Stimulated activated memory B cell treated with anti-CD40 and anti-IgM and Interleukin-4, amounts not matched to agents 10 μg/mL and 1 μg/mL and 100 μg/mL, for 72 hours (primary cell): ENCODE measurements at regions not wholly inside any gene's neighbourhood (a gene's known extent, or its start where the extent isn't known, plus 50 kb on each side); places are given as distances from the start of the nearest gene placed in this dataset.

Experiments
- ATAC-seq: fragments of 150-1000 bp; cut with Tn5 transposase; 2 replicates; pipeline ENCODE4 v1.10.0; 2021
- H3K27ac Mint-ChIP-seq: one replicate; pipeline ENCODE4 v1.8.0; 2022; ENCODE audit warnings: mild to moderate bottlenecking, mixed read lengths
- H3K27me3 Mint-ChIP-seq: one replicate; pipeline ENCODE4 v1.8.0; 2022; ENCODE audit warnings: mixed read lengths
- H3K36me3 Mint-ChIP-seq: one replicate; pipeline ENCODE4 v1.8.0; 2022; ENCODE audit warnings: mixed read lengths
- H3K4me1 Mint-ChIP-seq: one replicate; pipeline ENCODE4 v1.8.0; 2022; ENCODE audit warnings: mixed read lengths
- H3K4me3 Mint-ChIP-seq: one replicate; pipeline ENCODE4 v1.8.0; 2022; ENCODE audit warnings: mild to moderate bottlenecking, moderate library complexity, mixed read lengths
- H3K9me3 Mint-ChIP-seq: one replicate; pipeline ENCODE4 v1.8.0; 2022; ENCODE audit warnings: mixed read lengths

GRCh38 chr2:217304582-217304981 is 444.7 kb upstream of the TNP1 start:
- ATAC-seq, result no peak
- H3K27ac Mint-ChIP-seq, result no peak overlapping the region
- H3K9me3 Mint-ChIP-seq, result no peaks in the 10 kb centered on the region
- H3K4me3 Mint-ChIP-seq, result no peak overlapping the region
- H3K27me3 Mint-ChIP-seq, result peaks cover 36% of the 10 kb centered on the region
- no peaks in the 10 kb centered on the region for H3K36me3 Mint-ChIP-seq
- H3K4me1 Mint-ChIP-seq, result no peaks in the 10 kb centered on the region

- no peaks in the 10 kb centered on the region for H3K9me3 Mint-ChIP-seq
- H3K27ac Mint-ChIP-seq, result no peak overlapping the region
- no peaks in the 10 kb centered on the region for H3K4me1 Mint-ChIP-seq
- H3K36me3 Mint-ChIP-seq, result no peaks in the 10 kb centered on the region
- peaks cover 20% of the 10 kb centered on the region for H3K27me3 Mint-ChIP-seq
- no peak overlapping the region for H3K4me3 Mint-ChIP-seq
- ATAC-seq, result no peak
Observed at GRCh38 chr2:217302856-217303255, 443.0 kb upstream of the TNP1 start.

- Mint-ChIP-seq H3K27me3 (peaks cover 9% of the 10 kb centered on the region), H3K9me3 (peaks cover 6% of the 10 kb centered on the region), H3K4me1 (no peaks in the 10 kb centered on the region), H3K27ac (no peak overlapping the region), H3K36me3 (peaks cover 6% of the 10 kb centered on the region), H3K4me3 (no peak overlapping the region)
- ATAC-seq, result no peak
Observed at GRCh38 chr2:217301142-217301925, 441.5 kb upstream of the TNP1 start.

- H3K4me1 Mint-ChIP-seq, result no peaks in the 10 kb centered on the region
- H3K27me3 Mint-ChIP-seq, result peaks cover under 1% of the 10 kb centered on the region
- peaks cover 6% of the 10 kb centered on the region for H3K36me3 Mint-ChIP-seq
Observed at GRCh38 chr2:217299590-217299989, 439.7 kb upstream of the TNP1 start.

GRCh38 chr2:217297096-217297495 is 437.2 kb upstream of the TNP1 start:
- Mint-ChIP-seq H3K4me1 (no peaks in the 10 kb centered on the region), H3K27me3 (peaks cover 21% of the 10 kb centered on the region), H3K36me3 (peaks cover 11% of the 10 kb centered on the region), H3K27ac (no peak overlapping the region), H3K4me3 (no peak overlapping the region), H3K9me3 (peaks cover 6% of the 10 kb centered on the region)
- no peak for ATAC-seq

More at GRCh38 chr2:217299590-217299989, 439.7 kb upstream of the TNP1 start:
- H3K27ac Mint-ChIP-seq, result no peak overlapping the region
- ATAC-seq, result no peak
- H3K4me3 Mint-ChIP-seq, result no peak overlapping the region
- H3K9me3 Mint-ChIP-seq, result peaks cover 6% of the 10 kb centered on the region

- peaks cover 11% of the 10 kb centered on the region for H3K36me3 Mint-ChIP-seq
- H3K4me1 Mint-ChIP-seq, result no peaks in the 10 kb centered on the region
- H3K27me3 Mint-ChIP-seq, result peaks cover 25% of the 10 kb centered on the region
- H3K9me3 Mint-ChIP-seq, result peaks cover 6% of the 10 kb centered on the region
- no peak overlapping the region for H3K27ac Mint-ChIP-seq
- ATAC-seq, result no peak
- H3K4me3 Mint-ChIP-seq, result no peak overlapping the region
Observed at GRCh38 chr2:217294818-217295217, 435.0 kb upstream of the TNP1 start.

- no peaks in the 10 kb centered on the region for H3K4me1 Mint-ChIP-seq
- peaks cover 11% of the 10 kb centered on the region for H3K36me3 Mint-ChIP-seq
- peaks cover 25% of the 10 kb centered on the region for H3K27me3 Mint-ChIP-seq
- H3K9me3 Mint-ChIP-seq, result peaks cover 6% of the 10 kb centered on the region
- no peak overlapping the region for H3K27ac Mint-ChIP-seq
- ATAC-seq, result no peak
- no peak overlapping the region for H3K4me3 Mint-ChIP-seq
Observed at GRCh38 chr2:217294211-217294610, 434.3 kb upstream of the TNP1 start.

GRCh38 chr2:217293607-217294006 is 433.7 kb upstream of the TNP1 start:
- Mint-ChIP-seq H3K4me3 (no peak overlapping the region), H3K9me3 (peaks cover 6% of the 10 kb centered on the region), H3K36me3 (peaks cover 11% of the 10 kb centered on the region), H3K4me1 (no peaks in the 10 kb centered on the region), H3K27ac (no peak overlapping the region), H3K27me3 (peaks cover 25% of the 10 kb centered on the region)
- ATAC-seq, result no peak

- no peak overlapping the region for H3K4me3 Mint-ChIP-seq
- no peak overlapping the region for H3K27ac Mint-ChIP-seq
- no peaks in the 10 kb centered on the region for H3K4me1 Mint-ChIP-seq
- peaks cover 11% of the 10 kb centered on the region for H3K36me3 Mint-ChIP-seq
- ATAC-seq, result no peak
- peaks cover 6% of the 10 kb centered on the region for H3K9me3 Mint-ChIP-seq
- H3K27me3 Mint-ChIP-seq, result peaks cover 25% of the 10 kb centered on the region
Observed at GRCh38 chr2:217293046-217293445, 433.2 kb upstream of the TNP1 start.

GRCh38 chr2:217291259-217291658 is 431.4 kb upstream of the TNP1 start:
- no peak for ATAC-seq
- H3K4me1 Mint-ChIP-seq, result no peaks in the 10 kb centered on the region
- H3K36me3 Mint-ChIP-seq, result peaks cover 4% of the 10 kb centered on the region
- peaks cover 25% of the 10 kb centered on the region for H3K27me3 Mint-ChIP-seq
- H3K9me3 Mint-ChIP-seq, result no peaks in the 10 kb centered on the region
- no peak overlapping the region for H3K4me3 Mint-ChIP-seq
- no peak overlapping the region for H3K27ac Mint-ChIP-seq

- ATAC-seq, result no peak
- H3K9me3 Mint-ChIP-seq, result no peaks in the 10 kb centered on the region
- peaks cover 25% of the 10 kb centered on the region for H3K27me3 Mint-ChIP-seq
- H3K4me1 Mint-ChIP-seq, result no peaks in the 10 kb centered on the region
- peaks cover 4% of the 10 kb centered on the region for H3K36me3 Mint-ChIP-seq
- no peak overlapping the region for H3K4me3 Mint-ChIP-seq
- H3K27ac Mint-ChIP-seq, result no peak overlapping the region
Observed at GRCh38 chr2:217290467-217290866, 430.6 kb upstream of the TNP1 start.

GRCh38 chr2:217289907-217290280 is 430.0 kb upstream of the TNP1 start:
- Mint-ChIP-seq H3K36me3 (peaks cover 4% of the 10 kb centered on the region), H3K9me3 (peaks cover 2% of the 10 kb centered on the region), H3K4me1 (no peaks in the 10 kb centered on the region)

GRCh38 chr2:217289177-217289906 is 429.5 kb upstream of the TNP1 start:
- no peak overlapping the region for H3K27ac Mint-ChIP-seq
- H3K4me1 Mint-ChIP-seq, result no peaks in the 10 kb centered on the region

More at GRCh38 chr2:217289907-217290280, 430.0 kb upstream of the TNP1 start:
- Mint-ChIP-seq H3K27ac (no peak overlapping the region), H3K4me3 (no peak overlapping the region), H3K27me3 (peaks cover 25% of the 10 kb centered on the region)
- ATAC-seq, result no peak

GRCh38 chr2:217288472-217289063 is 428.7 kb upstream of the TNP1 start:
- Mint-ChIP-seq H3K4me3 (no peak overlapping the region), H3K27ac (no peak overlapping the region), H3K4me1 (no peaks in the 10 kb centered on the region), H3K9me3 (peaks cover 2% of the 10 kb centered on the region), H3K36me3 (peaks cover 4% of the 10 kb centered on the region), H3K27me3 (peaks cover 18% of the 10 kb centered on the region)
- no peak for ATAC-seq

More at GRCh38 chr2:217289177-217289906, 429.5 kb upstream of the TNP1 start:
- ATAC-seq, result no peak
- H3K27me3 Mint-ChIP-seq, result peaks cover 25% of the 10 kb centered on the region
- H3K36me3 Mint-ChIP-seq, result peaks cover 4% of the 10 kb centered on the region
- peaks cover 2% of the 10 kb centered on the region for H3K9me3 Mint-ChIP-seq
- no peak overlapping the region for H3K4me3 Mint-ChIP-seq

- no peaks in the 10 kb centered on the region for H3K36me3 Mint-ChIP-seq
- no peak overlapping the region for H3K27ac Mint-ChIP-seq
- no peaks in the 10 kb centered on the region for H3K4me1 Mint-ChIP-seq
- no peak for ATAC-seq
- peaks cover 1% of the 10 kb centered on the region for H3K27me3 Mint-ChIP-seq
- H3K9me3 Mint-ChIP-seq, result peaks cover 2% of the 10 kb centered on the region
- H3K4me3 Mint-ChIP-seq, result no peak overlapping the region
Observed at GRCh38 chr2:217286833-217287232, 427.0 kb upstream of the TNP1 start.
